ENCODE measurements at regions not wholly inside any gene's neighbourhood (a gene's known extent, or its start where the extent isn't known, plus 50 kb on each side); places are given as distances from the start of the nearest gene placed in this dataset.

DNA sequence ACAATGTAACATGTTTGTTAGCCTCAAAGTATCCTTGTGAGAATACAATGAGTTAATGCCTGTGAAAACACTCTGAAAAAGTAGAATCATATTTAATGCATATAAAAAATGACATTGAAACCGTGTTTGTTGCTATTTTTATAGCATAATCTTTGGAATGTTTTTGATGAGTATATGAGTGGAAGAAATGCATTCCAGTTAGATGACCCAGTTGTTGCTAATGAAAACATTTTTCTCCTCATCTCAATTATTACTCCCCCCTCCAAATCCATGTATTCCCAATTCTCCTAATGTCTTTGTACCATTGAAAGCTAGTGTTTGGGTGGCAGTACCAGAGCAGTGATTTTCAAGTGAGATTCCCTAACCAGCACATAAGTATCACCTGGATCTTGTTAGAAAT is 67.1 kb upstream of the DSEL start:
- DNase-seq (ENCODE audit: low spot score): no peak

DNA sequence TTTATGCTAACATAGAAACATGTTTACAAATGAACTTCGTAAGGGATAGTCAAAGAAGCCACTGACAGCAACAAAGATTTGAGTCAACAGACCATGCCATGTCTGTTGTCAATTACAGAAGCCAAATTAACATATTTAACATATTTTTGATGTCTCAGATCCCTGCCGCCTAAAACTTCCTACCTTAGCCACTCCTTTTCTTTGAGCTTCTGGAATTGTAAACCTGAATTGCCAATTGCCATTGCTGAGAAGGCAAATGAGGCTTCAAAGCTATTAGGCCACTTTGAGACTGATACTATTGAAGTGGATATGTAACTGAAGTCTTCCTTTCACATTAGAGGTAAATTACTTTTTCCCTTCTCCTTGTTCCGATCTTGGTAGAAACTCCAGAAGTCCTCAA is 66.0 kb upstream of the DSEL start:
- no peak for DNase-seq (ENCODE audit: low spot score)

DNA sequence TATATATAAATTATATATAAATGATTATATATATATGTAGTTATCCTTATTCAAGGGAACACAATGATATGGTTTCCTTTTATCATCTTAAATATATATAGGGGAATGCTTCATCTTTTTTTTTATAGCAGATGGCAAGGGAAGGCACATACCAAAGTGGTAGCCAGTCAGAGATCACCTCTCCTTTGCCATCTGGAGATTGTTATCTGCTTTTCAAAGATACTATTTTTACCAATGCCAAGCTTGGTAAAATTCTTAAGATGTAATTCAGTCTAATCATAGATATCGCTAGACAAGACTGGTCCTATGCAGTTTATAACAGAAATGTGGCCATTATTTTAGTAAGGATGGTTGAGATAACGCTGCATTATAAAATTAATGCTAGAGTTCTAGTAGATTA is 64.7 kb upstream of the DSEL start:
- DNase-seq (ENCODE audit: low spot score): no peak

DNA sequence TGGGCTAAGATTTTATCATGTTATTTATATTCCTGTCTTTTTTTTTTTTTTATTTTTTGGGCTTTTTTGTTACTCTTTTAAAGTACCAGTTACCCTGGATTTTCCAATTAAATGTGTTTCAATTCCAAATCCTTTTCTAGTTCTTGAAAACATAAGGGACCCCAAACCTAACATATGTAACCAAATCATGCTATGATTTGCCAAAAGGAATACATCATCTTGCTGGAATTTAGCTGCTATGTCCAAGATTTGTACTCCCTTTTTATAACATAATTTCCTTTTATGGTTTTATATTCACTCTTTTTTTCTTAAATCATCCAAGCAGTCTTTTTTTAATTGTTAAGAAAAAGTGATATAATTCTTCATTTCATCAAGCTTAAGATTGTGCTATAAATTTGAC is 60.9 kb upstream of the DSEL start:
- DNase-seq (ENCODE audit: low spot score): no peak

DNA sequence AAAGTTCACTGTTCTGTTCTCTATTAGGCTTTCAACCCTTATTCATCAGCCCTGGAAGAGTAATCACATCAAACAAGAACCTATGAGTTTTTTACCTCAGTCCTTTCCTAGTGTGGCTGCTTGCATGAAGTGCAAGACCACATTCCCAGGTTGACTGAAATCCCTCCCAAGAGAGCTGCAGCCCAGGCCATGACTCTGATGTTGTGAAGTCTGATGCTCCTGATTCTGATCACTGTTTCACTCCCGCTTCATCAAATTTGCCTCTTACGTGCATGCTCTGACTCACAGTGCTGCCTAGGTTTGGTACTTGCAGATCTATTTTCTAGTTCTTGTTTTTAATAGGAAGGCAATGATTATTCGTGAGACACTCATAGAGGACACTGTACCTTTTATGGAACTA is 58.2 kb upstream of the DSEL start:
- no peak for DNase-seq (ENCODE audit: low spot score)

DNA sequence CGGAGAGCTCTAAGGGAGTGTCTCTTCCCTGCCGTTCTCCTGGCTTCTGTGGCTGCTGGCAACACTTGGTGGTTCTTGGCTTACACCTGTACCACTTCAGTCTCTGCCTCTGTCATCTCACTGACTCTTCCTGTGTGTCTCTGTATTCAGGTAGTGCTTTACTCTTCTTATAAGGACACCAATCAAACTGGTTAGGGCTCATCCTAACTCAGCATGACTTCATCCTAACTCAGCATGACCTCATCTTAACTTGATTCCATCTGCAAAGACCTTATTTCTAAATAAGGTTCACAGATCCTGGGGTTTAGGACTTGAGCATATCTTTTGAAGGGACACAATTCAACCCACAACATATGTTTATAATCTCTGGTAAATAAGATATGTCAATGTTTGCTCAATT is 51.6 kb upstream of the DSEL start:
- DNase-seq (ENCODE audit: low spot score): no peak
